PC-3 (cell line): ENCODE measurements at regions not wholly inside any gene's neighbourhood (a gene's known extent, or its start where the extent isn't known, plus 50 kb on each side); places are given as distances from the start of the nearest gene placed in this dataset.
"Not testable (repeated sequence)": the region's sequence is repeated elsewhere in the genome, so short reads cannot be mapped to it uniquely, and the experiment has no call there.

Source experiments
- CTCF ChIP-seq: fragments of 300-600 bp; sonication (generic); conservative IDR thresholded peaks from 2 replicates; pipeline ENCODE4 v1.5.1; 2017; ENCODE audit warnings: antibody characterized with exemption, low read depth, mild to moderate bottlenecking, low read length
- EZH2 ChIP-seq: fragments of 300-600 bp; sonication (generic); IDR thresholded peaks from one replicate; pipeline ENCODE4 v1.6.1; 2017; ENCODE audit warnings: antibody characterized with exemption, mild to moderate bottlenecking, low read length; ENCODE audit not compliant: unreplicated experiment
- EZH2phosphoT487 ChIP-seq: fragments of 300-600 bp; sonication (generic); IDR thresholded peaks from 2 replicates; pipeline ENCODE4 v1.6.1; 2018; ENCODE audit warnings: mild to moderate bottlenecking, antibody characterized with exemption, low read length, borderline replicate concordance

GRCh38 chr3:195989197-195989920, 81.0 kb upstream of the TNK2 start:
- not testable (repeated sequence) for TF ChIP-seq CTCF, EZH2, EZH2phosphoT487
